ENCODE measurements at regions not wholly inside any gene's neighbourhood (a gene's known extent, or its start where the extent isn't known, plus 50 kb on each side); places are given as distances from the start of the nearest gene placed in this dataset.

GRCh38 chr4:3667258-3667657 lies 98.9 kb upstream of the ADRA2C start:
- no peak for DNase-seq

GRCh38 chr4:3666263-3666662 lies 99.9 kb upstream of the ADRA2C start:
- no peak for DNase-seq

- no peak for DNase-seq
These were observed 100.8 kb upstream of the ADRA2C start for GRCh38 chr4:3665360-3665891.

GRCh38 chr4:3663791-3664190 lies 102.4 kb upstream of the ADRA2C start:
- no peak for DNase-seq

GRCh38 chr4:3662516-3662915 lies 103.7 kb upstream of the ADRA2C start:
- no peak for DNase-seq

- DNase-seq = no peak
These were observed 104.2 kb upstream of the ADRA2C start for GRCh38 chr4:3661989-3662388.

- no peak for DNase-seq
These were observed 105.2 kb upstream of the ADRA2C start for GRCh38 chr4:3660928-3661515.

- DNase-seq = peak; percentile 62 to 70
These were observed 105.9 kb upstream of the ADRA2C start for GRCh38 chr4:3660086-3660927.

GRCh38 chr4:3659131-3659530 lies 107.1 kb upstream of the ADRA2C start:
- DNase-seq = no peak

- no peak for DNase-seq
These were observed 107.7 kb upstream of the ADRA2C start for GRCh38 chr4:3658530-3658913.

GRCh38 chr4:3657902-3658529 lies 108.2 kb upstream of the ADRA2C start:
- DNase-seq = no peak

- no peak for DNase-seq
These were observed 109.5 kb upstream of the ADRA2C start for GRCh38 chr4:3656416-3657356.

GRCh38 chr4:3655963-3656362 lies 110.2 kb upstream of the ADRA2C start:
- no peak for DNase-seq

- DNase-seq = no peak
These were observed 110.7 kb upstream of the ADRA2C start for GRCh38 chr4:3655485-3655884.

GRCh38 chr4:3654036-3654807 lies 112.0 kb upstream of the ADRA2C start:
- no peak for DNase-seq

- DNase-seq = no peak
These were observed 113.6 kb upstream of the ADRA2C start for GRCh38 chr4:3652586-3652985.

- DNase-seq = no peak
These were observed 114.8 kb upstream of the ADRA2C start for GRCh38 chr4:3651267-3651845.

- DNase-seq = no peak
These were observed 116.7 kb upstream of the ADRA2C start for GRCh38 chr4:3649491-3649890.

GRCh38 chr4:3648731-3649130 lies 116.5 kb upstream of the LRPAP1 start:
- DNase-seq = no peak

- DNase-seq = no peak
These were observed 116.0 kb upstream of the LRPAP1 start for GRCh38 chr4:3648195-3648594.

GRCh38 chr4:3647421-3647820 lies 115.2 kb upstream of the LRPAP1 start:
- DNase-seq = no peak
